HFFc6 (cell line): ENCODE measurements at regions not wholly inside any gene's neighbourhood (a gene's known extent, or its start where the extent isn't known, plus 50 kb on each side); places are given as distances from the start of the nearest gene placed in this dataset.
"Not testable (repeated sequence)": the region's sequence is repeated elsewhere in the genome, so short reads cannot be mapped to it uniquely, and the experiment has no call there.

Source experiments
- DNase-seq: peaks from one replicate; pipeline ENCODE4 v3.0.0-alpha.2; 2018
- H3K27ac Mint-ChIP-seq: 2 replicates; pipeline ENCODE4 v1.8.0; 2020; ENCODE audit warnings: mild to moderate bottlenecking, mixed read lengths
- H3K27me3 Mint-ChIP-seq: 2 replicates; pipeline ENCODE4 v1.8.0; 2021; ENCODE audit warnings: mild to moderate bottlenecking, moderate library complexity, mixed read lengths; ENCODE audit not compliant: insufficient read depth
- H3K36me3 Mint-ChIP-seq: 2 replicates; pipeline ENCODE4 v1.8.0; 2021; ENCODE audit warnings: low read depth, mixed read lengths
- H3K4me1 Mint-ChIP-seq: 2 replicates; pipeline ENCODE4 v1.8.0; 2020; ENCODE audit warnings: low read depth, mixed read lengths
- H3K4me3 Mint-ChIP-seq: 2 replicates; pipeline ENCODE4 v1.8.0; 2020; ENCODE audit warnings: mild to moderate bottlenecking, moderate library complexity, mixed read lengths
- H3K9me3 Mint-ChIP-seq: 2 replicates; pipeline ENCODE4 v1.8.0; 2020; ENCODE audit warnings: mild to moderate bottlenecking, mixed read lengths
- CTCF ChIP-seq: fragments of 200-600 bp; sonication (generic); IDR thresholded peaks from 2 replicates; pipeline ENCODE4 v1.5.0; 2021; ENCODE audit warnings: antibody characterized with exemption, mild to moderate bottlenecking

GRCh38 chr1:114249691-114250090, 96.0 kb upstream of the SYT6 start:
- TF ChIP-seq CTCF = no peak
- Mint-ChIP-seq H3K27me3 (peaks cover 28% of the 10 kb centered on the region), H3K9me3 (peaks cover 17% of the 10 kb centered on the region), H3K4me1 (no peaks in the 10 kb centered on the region), H3K36me3 (peaks cover under 1% of the 10 kb centered on the region; the same call in 1 of the 2 replicates), H3K4me3 (no peak overlapping the region), H3K27ac (no peak overlapping the region)
- DNase-seq = no peak

GRCh38 chr1:114248162-114248561, 94.5 kb upstream of the SYT6 start:
- Mint-ChIP-seq H3K9me3 (peaks cover 22% of the 10 kb centered on the region), H3K36me3 (peaks cover 11% of the 10 kb centered on the region), H3K4me3 (no peak overlapping the region), H3K27ac (no peak overlapping the region), H3K27me3 (peaks cover 29% of the 10 kb centered on the region), H3K4me1 (no peaks in the 10 kb centered on the region)
- no peak for DNase-seq
- no peak for TF ChIP-seq CTCF

- H3K4me3 Mint-ChIP-seq, H3K27ac Mint-ChIP-seq, H3K4me1 Mint-ChIP-seq, DNase-seq: not testable (repeated sequence)
- peaks cover 27% of the 10 kb centered on the region for H3K27me3 Mint-ChIP-seq
- H3K36me3 Mint-ChIP-seq = peaks cover 11% of the 10 kb centered on the region
- H3K9me3 Mint-ChIP-seq = peaks cover 36% of the 10 kb centered on the region
Observed at GRCh38 chr1:114242531-114243210, 89.0 kb upstream of the SYT6 start.

GRCh38 chr1:114238053-114238452, 84.4 kb upstream of the SYT6 start:
- peaks cover 14% of the 10 kb centered on the region for H3K9me3 Mint-ChIP-seq
- no peak for TF ChIP-seq CTCF
- H3K4me3 Mint-ChIP-seq = no peak overlapping the region
- no peaks in the 10 kb centered on the region; the same call in 1 of the 2 replicates for H3K36me3 Mint-ChIP-seq
- H3K27ac Mint-ChIP-seq = no peak overlapping the region
- peaks cover 27% of the 10 kb centered on the region for H3K27me3 Mint-ChIP-seq
- DNase-seq = no peak
- H3K4me1 Mint-ChIP-seq = no peaks in the 10 kb centered on the region

- no peak for TF ChIP-seq CTCF
- no peak overlapping the region for H3K4me3 Mint-ChIP-seq
- H3K36me3 Mint-ChIP-seq = no peaks in the 10 kb centered on the region; the same call in 1 of the 2 replicates
- peaks cover 7% of the 10 kb centered on the region for H3K9me3 Mint-ChIP-seq
- no peak for DNase-seq
- H3K27me3 Mint-ChIP-seq = peaks cover 37% of the 10 kb centered on the region
- H3K27ac Mint-ChIP-seq = no peak overlapping the region
- no peaks in the 10 kb centered on the region for H3K4me1 Mint-ChIP-seq
Observed at GRCh38 chr1:114236517-114236916, 82.8 kb upstream of the SYT6 start.

- Mint-ChIP-seq H3K4me1 (no peaks in the 10 kb centered on the region), H3K4me3 (no peak overlapping the region), H3K27me3 (peaks cover 34% of the 10 kb centered on the region), H3K27ac (no peak overlapping the region), H3K36me3 (no peaks in the 10 kb centered on the region; the same call in 1 of the 2 replicates), H3K9me3 (peaks cover 4% of the 10 kb centered on the region)
- no peak for DNase-seq
- no peak for TF ChIP-seq CTCF
Observed at GRCh38 chr1:114235960-114236359, 82.3 kb upstream of the SYT6 start.
